Natural killer cell (primary cell): ENCODE measurements at regions not wholly inside any gene's neighbourhood (a gene's known extent, or its start where the extent isn't known, plus 50 kb on each side); places are given as distances from the start of the nearest gene placed in this dataset.
"Not testable (repeated sequence)": the region's sequence is repeated elsewhere in the genome, so short reads cannot be mapped to it uniquely, and the experiment has no call there.

Source experiments
- ATAC-seq, 3 donors: fragments of 150-1000 bp in 2 of 3; fragments of 200-7000 bp in 1 of 3; cut with Tn5 transposase; 1 replicate in 1 of 3; 2 replicates in 2 of 3; pipeline ENCODE4 v1.10.0; 2021; ENCODE audit warnings: mild to moderate bottlenecking in 2 of 3, moderate library complexity in 2 of 3
- DNase-seq, 2 donors: peaks; one replicate each; pipeline versions ENCODE4 v3.0.0 to v3.0.0-alpha.2; 2013 to 2021; ENCODE audit warnings: mixed read lengths in 1 of 2
- H3K27ac ChIP-seq: one replicate; pipeline ENCODE4 v1.5.1; 2013; ENCODE audit warnings: mild to moderate bottlenecking, low read length
- H3K27me3 ChIP-seq: one replicate; pipeline ENCODE4 v1.6.1; 2013; ENCODE audit warnings: low read length; ENCODE audit not compliant: control insufficient read depth, insufficient read depth
- H3K36me3 ChIP-seq: one replicate; pipeline ENCODE4 v1.6.1; 2013; ENCODE audit warnings: low read length; ENCODE audit not compliant: control insufficient read depth, insufficient read depth
- H3K4me1 ChIP-seq: one replicate; pipeline ENCODE4 v1.6.1; 2013; ENCODE audit warnings: low read length; ENCODE audit not compliant: control insufficient read depth, insufficient read depth
- H3K4me3 ChIP-seq: one replicate; pipeline ENCODE4 v1.5.1; 2013; ENCODE audit warnings: low read length
- H3K9me3 ChIP-seq: one replicate; pipeline ENCODE4 v1.6.1; 2013; ENCODE audit warnings: low read length; ENCODE audit not compliant: control insufficient read depth, insufficient read depth
- H3K27ac Mint-ChIP-seq, 2 donors: one replicate each; pipeline ENCODE4 v1.8.0; 2022; ENCODE audit warnings: mild to moderate bottlenecking in 2 of 2, mixed read lengths in 2 of 2, moderate library complexity in 1 of 2
- H3K27me3 Mint-ChIP-seq, 2 donors: one replicate each; pipeline ENCODE4 v1.8.0; 2022; ENCODE audit warnings: low read depth in 2 of 2, mixed read lengths in 2 of 2
- H3K36me3 Mint-ChIP-seq: one replicate; pipeline ENCODE4 v1.8.0; 2022; ENCODE audit warnings: mixed read lengths
- H3K4me1 Mint-ChIP-seq, 2 donors: one replicate each; pipeline ENCODE4 v1.8.0; 2022; ENCODE audit warnings: mixed read lengths in 2 of 2
- H3K4me3 Mint-ChIP-seq: one replicate; pipeline ENCODE4 v1.8.0; 2022; ENCODE audit warnings: mild to moderate bottlenecking, moderate library complexity, mixed read lengths
- H3K9me3 Mint-ChIP-seq, 2 donors: one replicate each; pipeline ENCODE4 v1.8.0; 2022; ENCODE audit warnings: mixed read lengths in 2 of 2
- WGBS: methylation state at CpG from one replicate; pipeline ENCODE4 v1.1.7; 2013; ENCODE audit warnings: missing lambda C conversion rate; ENCODE audit not compliant: insufficient coverage; 5-methylcytosine and 5-hydroxymethylcytosine counted together
- intact Hi-C: fragments of 100-400 bp; cut with micrococcal nuclease; formaldehyde crosslinking; loops from one replicate; pipeline ENCODE4 v1.14.2; 2022
- TF ChIP-seq, protein P1 (sequence below): fragments of 200-600 bp; IDR thresholded peaks from one replicate; pipeline ENCODE4 v1.8.0; 2022; ENCODE audit warnings: antibody characterized with exemption

DNA sequence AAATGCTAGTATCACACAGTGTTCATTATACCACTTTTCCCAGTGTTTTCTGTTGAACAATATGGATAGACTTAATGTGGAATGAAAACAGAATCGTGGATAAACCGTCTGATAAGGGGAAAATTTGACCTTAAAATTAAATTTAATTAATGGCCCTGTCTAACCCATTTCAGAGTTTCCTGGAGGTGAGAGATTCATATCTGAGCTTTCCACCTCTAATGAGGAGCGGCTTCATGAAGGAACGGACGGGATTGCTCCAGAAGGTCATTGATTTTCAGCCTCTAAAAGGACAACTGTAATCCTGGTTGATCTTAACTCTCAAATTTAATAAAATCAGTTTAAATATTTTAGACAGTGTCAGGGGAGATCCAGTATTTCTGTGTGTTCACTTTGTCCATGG, 874.9 kb downstream of the GRID1 start:
- ATAC-seq (no peak), DNase-seq (no peak)
- Mint-ChIP-seq H3K9me3 (peaks cover 5 to 6% of the 10 kb centered on the region in 2 donors), H3K27me3 (no peaks in the 10 kb centered on the region), H3K36me3 (no peaks in the 10 kb centered on the region), H3K4me1 (no peaks in the 10 kb centered on the region), H3K4me3 (no peak overlapping the region), H3K27ac (no peak overlapping the region)
- intact Hi-C loops = no loop called here
- no peak overlapping the region for H3K4me3 ChIP-seq
- no peaks in the 10 kb centered on the region for H3K27me3 ChIP-seq
- 66% methylated on average over 5 of the region's 5 CpGs for WGBS
- H3K27ac ChIP-seq = no peak overlapping the region
- TF ChIP-seq, protein P1, sequence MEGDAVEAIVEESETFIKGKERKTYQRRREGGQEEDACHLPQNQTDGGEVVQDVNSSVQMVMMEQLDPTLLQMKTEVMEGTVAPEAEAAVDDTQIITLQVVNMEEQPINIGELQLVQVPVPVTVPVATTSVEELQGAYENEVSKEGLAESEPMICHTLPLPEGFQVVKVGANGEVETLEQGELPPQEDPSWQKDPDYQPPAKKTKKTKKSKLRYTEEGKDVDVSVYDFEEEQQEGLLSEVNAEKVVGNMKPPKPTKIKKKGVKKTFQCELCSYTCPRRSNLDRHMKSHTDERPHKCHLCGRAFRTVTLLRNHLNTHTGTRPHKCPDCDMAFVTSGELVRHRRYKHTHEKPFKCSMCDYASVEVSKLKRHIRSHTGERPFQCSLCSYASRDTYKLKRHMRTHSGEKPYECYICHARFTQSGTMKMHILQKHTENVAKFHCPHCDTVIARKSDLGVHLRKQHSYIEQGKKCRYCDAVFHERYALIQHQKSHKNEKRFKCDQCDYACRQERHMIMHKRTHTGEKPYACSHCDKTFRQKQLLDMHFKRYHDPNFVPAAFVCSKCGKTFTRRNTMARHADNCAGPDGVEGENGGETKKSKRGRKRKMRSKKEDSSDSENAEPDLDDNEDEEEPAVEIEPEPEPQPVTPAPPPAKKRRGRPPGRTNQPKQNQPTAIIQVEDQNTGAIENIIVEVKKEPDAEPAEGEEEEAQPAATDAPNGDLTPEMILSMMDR = no peak
- H3K36me3 ChIP-seq = no peaks in the 10 kb centered on the region
- no peaks in the 10 kb centered on the region for H3K9me3 ChIP-seq
- no peaks in the 10 kb centered on the region for H3K4me1 ChIP-seq

DNA sequence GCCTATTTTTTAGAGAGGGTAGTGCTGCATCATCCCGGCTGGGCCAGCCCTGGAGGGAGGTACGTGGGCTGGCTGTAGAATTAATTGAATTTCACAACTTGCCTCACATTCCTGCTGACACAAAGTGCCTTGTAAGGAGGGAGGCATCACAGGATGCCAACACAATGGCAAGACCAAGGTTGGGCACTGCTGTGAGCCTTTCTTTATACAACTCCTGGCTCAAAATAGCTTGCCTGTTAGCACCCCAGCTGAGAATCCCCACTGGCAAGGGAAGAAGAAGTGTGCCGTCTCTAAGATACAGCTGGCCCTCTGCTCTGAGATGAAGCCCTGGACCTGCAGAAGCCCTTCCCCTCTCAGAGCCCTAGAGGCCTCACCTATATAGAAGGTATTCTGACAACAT, 873.9 kb downstream of the GRID1 start:
- 25% methylated on average over 3 of the region's 3 CpGs for WGBS
- intact Hi-C loops = no loop called here
- H3K36me3 Mint-ChIP-seq = no peaks in the 10 kb centered on the region
- H3K9me3 Mint-ChIP-seq = peaks cover 5 to 6% of the 10 kb centered on the region in 2 donors
- Histone ChIP-seq H3K4me3 (no peak overlapping the region), H3K9me3 (no peaks in the 10 kb centered on the region), H3K27me3 (no peaks in the 10 kb centered on the region), H3K36me3 (no peaks in the 10 kb centered on the region), H3K27ac (no peak overlapping the region), H3K4me1 (no peaks in the 10 kb centered on the region)
- H3K27ac Mint-ChIP-seq = no peak overlapping the region
- DNase-seq (no peak), ATAC-seq (no peak)
- H3K27me3 Mint-ChIP-seq = no peaks in the 10 kb centered on the region
- no peak overlapping the region for H3K4me3 Mint-ChIP-seq
- no peaks in the 10 kb centered on the region for H3K4me1 Mint-ChIP-seq
- TF ChIP-seq, protein P1 = no peak

DNA sequence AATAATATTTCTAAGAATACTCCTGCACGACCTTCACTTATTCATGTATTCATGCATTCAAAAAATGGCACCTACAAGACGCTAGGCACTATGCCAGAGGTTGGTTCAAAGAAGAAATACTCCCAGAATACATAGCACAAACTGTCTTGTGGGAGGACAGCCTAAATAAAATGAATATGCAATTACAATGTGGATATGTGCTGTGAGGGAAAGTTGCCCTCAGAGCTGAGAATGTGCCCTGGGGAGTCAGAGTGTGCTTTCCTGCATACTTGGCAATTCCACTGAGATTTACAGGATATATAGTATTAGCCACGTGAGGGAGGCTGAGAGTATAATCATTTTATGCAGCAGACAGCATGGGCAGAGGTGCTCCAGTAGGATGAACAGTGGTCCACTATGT, 872.9 kb downstream of the GRID1 start:
- Histone ChIP-seq H3K27me3 (no peaks in the 10 kb centered on the region), H3K36me3 (no peaks in the 10 kb centered on the region), H3K9me3 (no peaks in the 10 kb centered on the region), H3K4me3 (no peak overlapping the region), H3K4me1 (no peaks in the 10 kb centered on the region), H3K27ac (no peak overlapping the region)
- intact Hi-C loops = no loop called here
- WGBS = 49% methylated on average over 3 of the region's 3 CpGs
- DNase-seq = no peak
- H3K27me3 Mint-ChIP-seq = no peaks in the 10 kb centered on the region
- TF ChIP-seq, protein P1 = no peak
- no peak overlapping the region for H3K27ac Mint-ChIP-seq
- no peaks in the 10 kb centered on the region for H3K36me3 Mint-ChIP-seq
- no peak overlapping the region for H3K4me3 Mint-ChIP-seq
- peaks cover 7 to 11% of the 10 kb centered on the region in 2 donors for H3K9me3 Mint-ChIP-seq
- ATAC-seq = no peak
- no peaks in the 10 kb centered on the region for H3K4me1 Mint-ChIP-seq

DNA sequence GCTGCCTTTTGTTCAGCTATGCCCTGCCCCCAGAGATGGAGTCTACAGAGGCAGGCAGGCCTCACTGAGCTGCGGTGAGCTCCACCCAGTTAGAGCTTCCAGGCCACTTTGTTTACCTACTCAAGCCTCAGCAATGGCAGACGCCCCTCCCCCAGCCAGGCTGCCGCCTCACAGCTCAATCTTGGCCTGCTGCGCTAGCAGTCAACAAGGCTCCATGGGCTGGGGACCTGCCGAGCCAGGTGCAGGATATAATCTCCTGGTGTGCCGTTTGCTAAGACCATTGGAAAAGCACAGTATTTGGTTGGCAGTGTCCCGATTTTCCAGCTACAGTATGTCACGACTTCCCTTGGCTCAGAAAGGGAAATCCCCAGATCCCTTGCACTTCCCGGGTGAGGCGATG, 862.0 kb downstream of the GRID1 start:
- H3K4me3 ChIP-seq, ATAC-seq, H3K4me1 Mint-ChIP-seq, H3K27me3 ChIP-seq, H3K36me3 Mint-ChIP-seq, H3K27ac Mint-ChIP-seq, intact Hi-C loops, H3K4me1 ChIP-seq, H3K27me3 Mint-ChIP-seq, H3K9me3 ChIP-seq, H3K27ac ChIP-seq, H3K36me3 ChIP-seq, DNase-seq, H3K4me3 Mint-ChIP-seq: not testable (repeated sequence)
- WGBS = 90% methylated on average over 10 of the region's 10 CpGs
- peaks cover 12 to 16% of the 10 kb centered on the region in 2 donors for H3K9me3 Mint-ChIP-seq
